PC-9 (cell line): ENCODE measurements at regions not wholly inside any gene's neighbourhood (a gene's known extent, or its start where the extent isn't known, plus 50 kb on each side); places are given as distances from the start of the nearest gene placed in this dataset.
"Not testable (repeated sequence)": the region's sequence is repeated elsewhere in the genome, so short reads cannot be mapped to it uniquely, and the experiment has no call there.

Experiments used
- BruUV-seq: library from RNA; stranded (reverse); fragments of 400-500 nt; replicated peaks from 2 replicates; lab custom pipeline; 2021; lab: Mats Ljungman, UMichigan
- CTCF ChIA-PET: fragments of 300-600 bp; sonication (Branson Sonifier 250); formaldehyde crosslinking; loops from one replicate; lab custom pipeline; 2022; ENCODE audit warnings: antibody characterized with exemption; lab: Charles Lee
- POLR2A ChIA-PET: fragments of 300-600 bp; sonication (Branson Sonifier 250); formaldehyde crosslinking; loops from one replicate; lab custom pipeline; 2022; ENCODE audit warnings: antibody characterized with exemption; ENCODE audit not compliant: unreplicated experiment; lab: Charles Lee
- DNase-seq, 2 experiments: peaks; one replicate each; pipeline versions ENCODE4 v3.0.0 to v3.0.0-alpha.2; 2015 to 2022; ENCODE audit warnings: mixed read lengths in 1 of 2
- H2AFZ ChIP-seq: fragments of 200-600 bp; sonication (generic); 2 replicates; pipeline ENCODE4 v1.8.1; 2017; ENCODE audit warnings: antibody characterized with exemption
- H3F3A ChIP-seq: fragments of 200-600 bp; sonication (generic); 2 replicates; pipeline ENCODE4 v1.8.1; 2017; ENCODE audit warnings: antibody characterized with exemption, mild to moderate bottlenecking, low read depth; ENCODE audit not compliant: insufficient read depth
- H3K27ac ChIP-seq: fragments of 200-600 bp; sonication (generic); 2 replicates; pipeline ENCODE4 v1.6.1; 2016; ENCODE audit warnings: mixed run types
- H3K27me3 ChIP-seq: fragments of 200-600 bp; sonication (generic); 2 replicates; pipeline ENCODE4 v1.6.1; 2016; ENCODE audit warnings: low read depth, mixed run types; ENCODE audit not compliant: insufficient read depth
- H3K36me3 ChIP-seq: fragments of 200-600 bp; sonication (generic); 2 replicates; pipeline ENCODE4 v1.6.1; 2016; ENCODE audit warnings: low read depth, mixed run types
- H3K4me1 ChIP-seq: fragments of 200-600 bp; sonication (generic); replicated peaks from 2 replicates; pipeline ENCODE4 v1.6.1; 2016; ENCODE audit warnings: mixed run types; ENCODE audit not compliant: insufficient read depth
- H3K4me2 ChIP-seq: fragments of 200-600 bp; sonication (generic); 2 replicates; pipeline ENCODE4 v1.6.1; 2017; ENCODE audit warnings: mixed run types
- H3K4me3 ChIP-seq: fragments of 200-600 bp; sonication (generic); 2 replicates; pipeline ENCODE4 v1.6.1; 2016; ENCODE audit warnings: mixed run types
- H3K79me2 ChIP-seq: fragments of 200-600 bp; sonication (generic); 2 replicates; pipeline ENCODE4 v1.6.1; 2017; ENCODE audit warnings: low read depth, mixed run types
- H3K9me2 ChIP-seq: fragments of 200-600 bp; sonication (generic); 2 replicates; pipeline ENCODE4 v1.8.1; 2017; ENCODE audit warnings: mild to moderate bottlenecking; ENCODE audit not compliant: insufficient read depth
- H3K9me3 ChIP-seq: fragments of 200-600 bp; sonication (generic); 2 replicates; pipeline ENCODE4 v1.8.1; 2016; ENCODE audit warnings: low read depth; ENCODE audit not compliant: insufficient read depth
- H4K20me1 ChIP-seq: fragments of 200-600 bp; sonication (generic); 2 replicates; pipeline ENCODE4 v1.8.1; 2017; ENCODE audit not compliant: insufficient read depth
- intact Hi-C: fragments of 100-400 bp; cut with micrococcal nuclease; formaldehyde crosslinking; loops from one replicate; pipeline ENCODE4 v1.10.0; 2022; ENCODE audit not compliant: unreplicated experiment

GRCh38 chr17:30668360-30669181 is 155.9 kb downstream of the CRLF3 start:
- H3K27me3 ChIP-seq, H3K36me3 ChIP-seq, H2AFZ ChIP-seq, H3K4me1 ChIP-seq, DNase-seq, H3K79me2 ChIP-seq, H3K4me3 ChIP-seq, H3F3A ChIP-seq, H3K27ac ChIP-seq, H3K9me2 ChIP-seq, intact Hi-C loops, CTCF ChIA-PET, H3K4me2 ChIP-seq, H3K9me3 ChIP-seq, H4K20me1 ChIP-seq: not testable (repeated sequence)
- TSS peak; percentile 87 for BruUV-seq
- POLR2A ChIA-PET = interaction anchor here (0.5 kb wide), 1 partner anchor 256 kb away, joined by 4 read pairs; no protein-coding TSS in a partner anchor

- H3K27ac ChIP-seq, H3K4me1 ChIP-seq, H3K9me2 ChIP-seq, CTCF ChIA-PET, intact Hi-C loops, H3K36me3 ChIP-seq, H3K79me2 ChIP-seq, H4K20me1 ChIP-seq, H3K27me3 ChIP-seq, H3K9me3 ChIP-seq, POLR2A ChIA-PET, H3F3A ChIP-seq: not testable (repeated sequence)
- Histone ChIP-seq H3K4me2 (peak overlapping the region; percentile 77), H2AFZ (peak overlapping the region; percentile 73), H3K4me3 (peak overlapping the region; percentile 58)
- DNase-seq = peak; percentile 41 to 66
- TSS peak; percentile 78 for BruUV-seq
Measured at GRCh38 chr17:30667657-30668359, 156.7 kb downstream of the CRLF3 start.

- H4K20me1 ChIP-seq, DNase-seq, H3K36me3 ChIP-seq, H3K9me3 ChIP-seq, CTCF ChIA-PET, intact Hi-C loops, H3K9me2 ChIP-seq, H2AFZ ChIP-seq, H3K4me1 ChIP-seq, H3K79me2 ChIP-seq, H3K27me3 ChIP-seq, H3K27ac ChIP-seq, H3F3A ChIP-seq, POLR2A ChIA-PET, BruUV-seq: not testable (repeated sequence)
- Histone ChIP-seq H3K4me3 (peak overlapping the region; percentile 58; the same call in 1 of the 2 replicates), H3K4me2 (peak overlapping the region; percentile 77)
Measured at GRCh38 chr17:30666838-30667656, 157.4 kb downstream of the CRLF3 start.

GRCh38 chr17:30663727-30664455 is 160.6 kb downstream of the CRLF3 start:
- POLR2A ChIA-PET = not testable (repeated sequence)

GRCh38 chr17:30657148-30657547 is 167.3 kb downstream of the CRLF3 start:
- H4K20me1 ChIP-seq, H3K27ac ChIP-seq, H3K4me3 ChIP-seq, intact Hi-C loops, H2AFZ ChIP-seq, H3K4me2 ChIP-seq, H3K36me3 ChIP-seq, H3F3A ChIP-seq, H3K27me3 ChIP-seq, DNase-seq, BruUV-seq, POLR2A ChIA-PET, H3K9me2 ChIP-seq, H3K79me2 ChIP-seq, CTCF ChIA-PET, H3K4me1 ChIP-seq, H3K9me3 ChIP-seq: not testable (repeated sequence)

More at GRCh38 chr17:30663727-30664455, 160.6 kb downstream of the CRLF3 start:
- H3K79me2 ChIP-seq, H3K9me2 ChIP-seq, H3K9me3 ChIP-seq, H4K20me1 ChIP-seq, H3K4me1 ChIP-seq, H3K36me3 ChIP-seq, H3K4me3 ChIP-seq, BruUV-seq, H3F3A ChIP-seq, H3K27me3 ChIP-seq, intact Hi-C loops, H3K4me2 ChIP-seq, H3K27ac ChIP-seq, DNase-seq, CTCF ChIA-PET, H2AFZ ChIP-seq: not testable (repeated sequence)

GRCh38 chr17:30653038-30653437 is 171.5 kb downstream of the CRLF3 start:
- H3K4me1 ChIP-seq, H4K20me1 ChIP-seq, H3F3A ChIP-seq, H3K4me2 ChIP-seq, H3K4me3 ChIP-seq, H3K9me3 ChIP-seq, H3K27me3 ChIP-seq, H3K9me2 ChIP-seq, H2AFZ ChIP-seq, DNase-seq, POLR2A ChIA-PET, intact Hi-C loops, H3K27ac ChIP-seq, H3K79me2 ChIP-seq, H3K36me3 ChIP-seq, CTCF ChIA-PET, BruUV-seq: not testable (repeated sequence)
